ENCODE measurements at regions not wholly inside any gene's neighbourhood (a gene's known extent, or its start where the extent isn't known, plus 50 kb on each side); places are given as distances from the start of the nearest gene placed in this dataset.

DNA sequence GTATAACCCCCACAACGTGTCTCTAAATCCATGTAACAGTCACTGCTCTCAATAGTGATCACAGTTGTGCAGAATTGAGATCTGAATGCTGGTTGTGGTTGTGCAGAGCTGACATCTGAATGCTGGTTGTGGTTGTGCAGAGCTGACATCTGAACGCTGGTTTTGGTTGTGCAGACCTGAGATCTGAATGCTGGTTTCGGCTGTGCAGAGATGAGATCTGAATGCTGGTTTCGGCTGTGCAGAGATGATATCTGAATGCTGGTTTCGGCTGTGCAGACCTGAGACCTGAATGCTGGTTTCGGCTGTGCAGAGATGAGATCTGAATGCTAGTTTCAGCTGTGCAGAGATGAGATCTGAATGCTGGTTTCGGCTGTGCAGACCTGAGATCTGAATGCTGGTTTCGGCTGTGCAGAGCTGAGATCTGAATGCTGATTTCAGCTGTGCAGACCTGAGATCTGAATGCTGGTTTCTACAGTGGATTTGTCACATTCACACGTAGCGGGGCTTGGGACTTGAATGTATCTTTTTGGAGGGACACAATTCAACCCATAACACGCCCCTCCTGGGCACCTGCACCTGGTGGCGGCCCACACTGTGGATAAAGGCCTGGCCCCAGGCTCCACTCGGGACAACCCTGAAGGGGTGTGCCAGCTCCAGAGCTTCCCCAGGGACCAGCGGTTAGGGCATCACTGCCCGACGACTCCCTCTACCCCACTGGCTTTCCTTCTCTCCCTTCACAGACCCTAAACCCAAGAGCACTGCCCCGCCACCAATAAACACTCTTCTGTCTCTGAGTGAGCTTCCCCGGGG is 51.1 kb upstream of the SLC66A3 start:
- DNase-seq, result no peak

DNA sequence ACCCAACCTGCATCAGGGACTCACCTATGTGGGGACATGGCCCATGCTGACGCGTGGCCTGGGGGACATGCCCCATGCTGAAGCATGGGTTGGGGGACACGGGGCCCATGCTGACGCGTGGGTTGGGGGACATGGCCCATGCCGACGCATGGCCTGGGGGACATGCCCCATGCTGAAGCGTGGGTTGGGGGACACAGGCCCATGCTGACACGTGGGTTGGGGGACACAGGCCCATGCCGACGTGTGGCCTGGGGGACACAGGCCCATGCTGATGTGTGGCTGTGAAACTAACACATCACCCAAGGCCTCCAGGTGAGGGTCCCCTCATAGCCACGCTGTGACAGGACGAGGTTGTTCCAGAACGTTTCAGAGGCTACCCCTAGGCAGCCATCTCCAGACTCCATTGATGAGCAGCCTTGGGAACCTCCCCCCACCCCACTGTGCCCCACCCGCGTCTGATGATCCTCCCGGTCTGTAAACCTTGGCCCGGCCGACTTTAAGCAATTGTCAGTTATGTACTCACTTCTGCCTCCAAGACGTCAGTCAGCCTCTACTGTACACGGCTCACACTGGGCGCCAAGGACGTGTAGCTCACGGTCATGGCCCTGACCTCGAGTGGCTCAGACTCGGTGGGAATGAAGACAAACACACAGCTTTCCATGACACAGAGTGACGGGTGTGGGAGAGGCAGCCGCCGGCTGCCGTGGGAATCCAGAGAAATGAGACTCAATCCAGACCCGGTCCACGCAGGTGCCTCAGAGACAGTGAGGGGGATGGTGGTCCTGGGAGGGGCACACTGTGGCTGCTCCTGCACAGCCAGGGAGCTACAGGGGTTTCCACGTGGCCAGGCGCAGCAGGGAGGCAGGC is 50.2 kb upstream of the SLC66A3 start:
- DNase-seq, result no peak

All from NCI-H187 (cell line).